Activated CD8-positive, alpha-beta memory T cell treated with anti-CD3 and anti-CD28 coated beads, Interleukin-2, amount 50 U/mL, for 48 hours (primary cell): ENCODE measurements at regions not wholly inside any gene's neighbourhood (a gene's known extent, or its start where the extent isn't known, plus 50 kb on each side); places are given as distances from the start of the nearest gene placed in this dataset.
A peak's percentile ranks its signal among the peaks of the same experiment; 100 is the strongest.
"Not testable (repeated sequence)": the region's sequence is repeated elsewhere in the genome, so short reads cannot be mapped to it uniquely, and the experiment has no call there.

Experiments used
- DNase-seq: peaks from one replicate; pipeline ENCODE4 v3.0.0-alpha.2; 2020

GRCh38 chr6:834190-834589 lies 141.3 kb upstream of the EXOC2 start:
- no peak for DNase-seq

GRCh38 chr6:832804-833203 lies 139.9 kb upstream of the EXOC2 start:
- DNase-seq = not testable (repeated sequence)

- no peak for DNase-seq
These were observed 137.9 kb upstream of the EXOC2 start for GRCh38 chr6:830667-831327.

GRCh38 chr6:829656-830055 lies 136.7 kb upstream of the EXOC2 start:
- no peak for DNase-seq

GRCh38 chr6:827431-827830 lies 134.5 kb upstream of the EXOC2 start:
- DNase-seq = no peak

- no peak for DNase-seq
These were observed 126.2 kb upstream of the EXOC2 start for GRCh38 chr6:819122-819521.

- DNase-seq = no peak
These were observed 125.3 kb upstream of the EXOC2 start for GRCh38 chr6:818196-818595.

GRCh38 chr6:816510-817084 lies 123.7 kb upstream of the EXOC2 start:
- peak; percentile 67 for DNase-seq

- no peak for DNase-seq
These were observed 122.4 kb upstream of the EXOC2 start for GRCh38 chr6:815348-815738.

- no peak for DNase-seq
These were observed 121.7 kb upstream of the EXOC2 start for GRCh38 chr6:814378-815347.

GRCh38 chr6:811831-812230 lies 118.9 kb upstream of the EXOC2 start:
- no peak for DNase-seq

GRCh38 chr6:811191-811590 lies 118.3 kb upstream of the EXOC2 start:
- no peak for DNase-seq

GRCh38 chr6:804771-805170 lies 111.8 kb upstream of the EXOC2 start:
- no peak for DNase-seq

GRCh38 chr6:804317-804716 lies 111.4 kb upstream of the EXOC2 start:
- no peak for DNase-seq

GRCh38 chr6:803191-803977 lies 110.4 kb upstream of the EXOC2 start:
- no peak for DNase-seq

- no peak for DNase-seq
These were observed 109.8 kb upstream of the EXOC2 start for GRCh38 chr6:802701-803100.

- not testable (repeated sequence) for DNase-seq
These were observed 109.3 kb upstream of the EXOC2 start for GRCh38 chr6:802223-802622.

- DNase-seq = no peak
These were observed 106.8 kb upstream of the EXOC2 start for GRCh38 chr6:799769-800168.

- DNase-seq = no peak
These were observed 104.6 kb upstream of the EXOC2 start for GRCh38 chr6:797479-798077.

GRCh38 chr6:795046-795685 lies 102.2 kb upstream of the EXOC2 start:
- no peak for DNase-seq

GRCh38 chr6:793261-793660 lies 100.3 kb upstream of the EXOC2 start:
- DNase-seq = no peak

GRCh38 chr6:792662-793061 lies 99.7 kb upstream of the EXOC2 start:
- no peak for DNase-seq
